SK-N-SH treated with all-trans-retinoic acid at 6 μM for 48 hours (cell line): ENCODE measurements at regions not wholly inside any gene's neighbourhood (a gene's known extent, or its start where the extent isn't known, plus 50 kb on each side); places are given as distances from the start of the nearest gene placed in this dataset.

ENCODE experiments used
- ATAC-seq: fragments of 200-7000 bp; cut with Tn5 transposase; 3 replicates; pipeline ENCODE4 v1.9.1; 2020; ENCODE audit warnings: mild to moderate bottlenecking, moderate library complexity
- ARNTL ChIP-seq: fragments of 450-650 bp; formaldehyde crosslinking; IDR thresholded peaks from 2 replicates; pipeline ENCODE4 v1.5.0; 2020; ENCODE audit warnings: low read depth, mild to moderate bottlenecking, moderate library complexity, borderline replicate concordance
- BACH2 ChIP-seq: fragments of 250-450 bp; sonication (Bioruptor Pico); IDR thresholded peaks from 2 replicates; pipeline ENCODE4 v1.9.0; 2021; ENCODE audit warnings: mild to moderate bottlenecking, borderline replicate concordance
- CSDC2 ChIP-seq: fragments of 250-450 bp; sonication (Bioruptor Pico); IDR thresholded peaks from 2 replicates; pipeline ENCODE4 v1.5.0; 2020; ENCODE audit warnings: mild to moderate bottlenecking, moderate library complexity
- ESRRG ChIP-seq: fragments of 250-450 bp; sonication (Bioruptor Pico); IDR thresholded peaks from 2 replicates; pipeline ENCODE4 v1.6.1; 2021; ENCODE audit warnings: mild to moderate bottlenecking
- ISL1 ChIP-seq: fragments of 250-450 bp; sonication (Bioruptor Pico); IDR thresholded peaks from 2 replicates; pipeline ENCODE4 v2.1.2; 2022; ENCODE audit warnings: mild to moderate bottlenecking, moderate library complexity
- OSR1 ChIP-seq: fragments of 250-450 bp; sonication (Bioruptor Pico); IDR thresholded peaks from 2 replicates; pipeline ENCODE4 v1.8.0; 2022; ENCODE audit warnings: moderate library complexity, mild to moderate bottlenecking, inconsistent platforms
- PPARA ChIP-seq: fragments of 250-450 bp; sonication (Bioruptor Pico); IDR thresholded peaks from 2 replicates; pipeline ENCODE4 v1.5.0; 2020; ENCODE audit warnings: mild to moderate bottlenecking, borderline replicate concordance
- RARB ChIP-seq: fragments of 250-450 bp; sonication (Bioruptor Pico); IDR thresholded peaks from 2 replicates; pipeline ENCODE4 v1.8.0; 2021; ENCODE audit warnings: mild to moderate bottlenecking, moderate library complexity
- SNAI2 ChIP-seq: fragments of 250-450 bp; sonication (Bioruptor Pico); IDR thresholded peaks from 2 replicates; pipeline ENCODE4 v1.5.0; 2020; ENCODE audit warnings: mild to moderate bottlenecking, moderate library complexity
- TCF4 ChIP-seq: fragments of 250-450 bp; sonication (Bioruptor Pico); IDR thresholded peaks from 2 replicates; pipeline ENCODE4 v1.8.0; 2021; ENCODE audit warnings: mild to moderate bottlenecking, moderate library complexity, borderline replicate concordance
- TOX ChIP-seq: fragments of 250-450 bp; sonication (Bioruptor Pico); IDR thresholded peaks from 2 replicates; pipeline ENCODE4 v1.8.0; 2021; ENCODE audit warnings: mild to moderate bottlenecking, moderate library complexity, borderline replicate concordance
- ZFP3 ChIP-seq: fragments of 250-450 bp; sonication (Bioruptor Pico); IDR thresholded peaks from 2 replicates; pipeline ENCODE4 v1.5.0; 2020; ENCODE audit warnings: mild to moderate bottlenecking, moderate library complexity
- ZFP30 ChIP-seq: fragments of 450-650 bp; formaldehyde crosslinking; IDR thresholded peaks from 2 replicates; pipeline ENCODE4 v1.5.0; 2022; ENCODE audit warnings: mild to moderate bottlenecking, moderate library complexity
- ZNF70 ChIP-seq: fragments of 450-650 bp; formaldehyde crosslinking; IDR thresholded peaks from 2 replicates; pipeline ENCODE4 v1.5.0; 2020; ENCODE audit warnings: mild to moderate bottlenecking, moderate library complexity
- ZNF8 ChIP-seq: fragments of 450-650 bp; formaldehyde crosslinking; IDR thresholded peaks from 2 replicates; pipeline ENCODE4 v1.5.0; 2020; ENCODE audit warnings: mild to moderate bottlenecking, moderate library complexity
- TF ChIP-seq, protein P1 (sequence below): fragments of 250-450 bp; sonication (Bioruptor Pico); IDR thresholded peaks from 2 replicates; pipeline ENCODE4 v1.8.0; 2020; ENCODE audit warnings: mild to moderate bottlenecking, moderate library complexity, borderline replicate concordance
- TF ChIP-seq, protein P2 (sequence below): fragments of 250-450 bp; sonication (Bioruptor Pico); IDR thresholded peaks from 2 replicates; pipeline ENCODE4 v1.8.0; 2021; ENCODE audit warnings: low read depth, mild to moderate bottlenecking, moderate library complexity, borderline replicate concordance
- TF ChIP-seq, protein P3 (sequence below): fragments of 250-450 bp; sonication (Bioruptor Pico); IDR thresholded peaks from 2 replicates; pipeline ENCODE4 v1.5.1; 2021; ENCODE audit warnings: mild to moderate bottlenecking, moderate library complexity
- TF ChIP-seq, protein P4 (sequence below): fragments of 250-450 bp; sonication (Bioruptor Pico); IDR thresholded peaks from 2 replicates; pipeline ENCODE4 v1.5.0; 2020; ENCODE audit warnings: mild to moderate bottlenecking, moderate library complexity

DNA sequence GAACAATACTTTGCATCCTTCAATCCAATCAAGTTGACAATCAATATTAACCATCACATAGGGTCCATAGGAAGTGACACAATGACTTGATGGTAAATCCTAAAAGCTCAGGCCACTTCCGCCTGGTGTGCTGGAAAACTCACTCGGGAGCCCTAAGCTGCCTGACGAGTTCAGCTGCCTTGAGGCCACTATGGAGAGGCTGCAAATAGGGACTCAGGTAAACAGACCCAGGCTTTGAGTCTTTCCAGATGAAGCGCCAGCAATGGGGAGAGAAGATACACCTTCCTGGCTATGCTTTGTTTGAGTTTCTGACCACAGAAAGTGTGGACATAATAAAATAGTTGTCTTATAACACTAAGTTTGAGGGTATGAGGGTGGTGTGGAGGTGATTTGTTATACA, 112.6 kb downstream of the GPR63 start:
- no peak for ATAC-seq
- no peak for TF ChIP-seq TCF4 (CRISPR knock-in tag)
- TF ChIP-seq, protein P1, sequence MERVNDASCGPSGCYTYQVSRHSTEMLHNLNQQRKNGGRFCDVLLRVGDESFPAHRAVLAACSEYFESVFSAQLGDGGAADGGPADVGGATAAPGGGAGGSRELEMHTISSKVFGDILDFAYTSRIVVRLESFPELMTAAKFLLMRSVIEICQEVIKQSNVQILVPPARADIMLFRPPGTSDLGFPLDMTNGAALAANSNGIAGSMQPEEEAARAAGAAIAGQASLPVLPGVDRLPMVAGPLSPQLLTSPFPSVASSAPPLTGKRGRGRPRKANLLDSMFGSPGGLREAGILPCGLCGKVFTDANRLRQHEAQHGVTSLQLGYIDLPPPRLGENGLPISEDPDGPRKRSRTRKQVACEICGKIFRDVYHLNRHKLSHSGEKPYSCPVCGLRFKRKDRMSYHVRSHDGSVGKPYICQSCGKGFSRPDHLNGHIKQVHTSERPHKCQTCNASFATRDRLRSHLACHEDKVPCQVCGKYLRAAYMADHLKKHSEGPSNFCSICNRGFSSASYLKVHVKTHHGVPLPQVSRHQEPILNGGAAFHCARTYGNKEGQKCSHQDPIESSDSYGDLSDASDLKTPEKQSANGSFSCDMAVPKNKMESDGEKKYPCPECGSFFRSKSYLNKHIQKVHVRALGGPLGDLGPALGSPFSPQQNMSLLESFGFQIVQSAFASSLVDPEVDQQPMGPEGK (CRISPR knock-in tag), result no peak
- TF ChIP-seq SNAI2, result no peak
- TF ChIP-seq ISL1, result no peak
- no peak for TF ChIP-seq RARB
- no peak for TF ChIP-seq TOX (CRISPR knock-in tag)
- TF ChIP-seq, protein P2, sequence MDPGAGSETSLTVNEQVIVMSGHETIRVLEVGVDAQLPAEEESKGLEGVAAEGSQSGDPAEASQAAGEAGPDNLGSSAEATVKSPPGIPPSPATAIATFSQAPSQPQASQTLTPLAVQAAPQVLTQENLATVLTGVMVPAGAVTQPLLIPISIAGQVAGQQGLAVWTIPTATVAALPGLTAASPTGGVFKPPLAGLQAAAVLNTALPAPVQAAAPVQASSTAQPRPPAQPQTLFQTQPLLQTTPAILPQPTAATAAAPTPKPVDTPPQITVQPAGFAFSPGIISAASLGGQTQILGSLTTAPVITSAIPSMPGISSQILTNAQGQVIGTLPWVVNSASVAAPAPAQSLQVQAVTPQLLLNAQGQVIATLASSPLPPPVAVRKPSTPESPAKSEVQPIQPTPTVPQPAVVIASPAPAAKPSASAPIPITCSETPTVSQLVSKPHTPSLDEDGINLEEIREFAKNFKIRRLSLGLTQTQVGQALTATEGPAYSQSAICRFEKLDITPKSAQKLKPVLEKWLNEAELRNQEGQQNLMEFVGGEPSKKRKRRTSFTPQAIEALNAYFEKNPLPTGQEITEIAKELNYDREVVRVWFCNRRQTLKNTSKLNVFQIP (CRISPR knock-in tag), result no peak

DNA sequence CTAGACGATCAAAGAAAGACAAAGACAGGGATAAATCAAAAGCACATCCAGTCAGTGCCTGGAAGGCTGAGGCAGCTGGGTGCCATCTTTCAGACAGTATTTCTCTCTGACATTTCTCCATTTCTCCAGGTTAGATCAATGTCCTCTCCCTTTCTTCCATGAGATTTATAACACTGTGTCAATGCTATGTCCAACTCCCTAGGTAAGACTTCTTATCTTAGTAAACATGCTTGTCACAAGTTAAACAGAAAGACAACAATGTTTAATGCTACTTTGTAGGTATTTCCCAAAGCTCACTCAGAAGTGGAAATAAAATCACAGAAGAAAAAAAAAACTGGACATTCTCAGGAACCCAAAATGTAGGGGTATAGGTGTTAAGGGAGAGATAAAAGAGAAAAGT, 113.9 kb downstream of the GPR63 start:
- ATAC-seq, result no peak
- TF ChIP-seq SNAI2, result no peak
- TF ChIP-seq PPARA (CRISPR knock-in tag), result no peak
- no peak for TF ChIP-seq RARB

DNA sequence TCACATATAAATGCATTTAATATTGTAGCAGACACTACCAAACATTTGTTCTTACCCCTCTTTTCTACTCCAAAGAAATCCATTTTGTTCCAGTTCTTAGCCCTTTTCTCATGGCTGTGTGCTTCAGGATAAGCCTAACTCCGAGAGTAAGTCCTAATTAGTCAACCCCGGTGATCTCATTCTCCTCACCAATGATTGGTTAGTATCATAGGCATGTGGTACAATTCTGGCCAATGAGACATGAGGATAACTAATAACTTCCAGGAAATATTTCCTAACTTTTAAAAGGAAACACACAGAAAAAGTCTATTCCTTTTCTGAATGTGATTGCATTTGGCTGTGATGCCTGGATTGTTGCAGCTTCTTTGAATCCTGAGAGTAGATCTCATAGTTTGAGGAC, 116.0 kb downstream of the GPR63 start:
- no peak for ATAC-seq
- TF ChIP-seq RARB, result no peak
- TF ChIP-seq CSDC2 (CRISPR knock-in tag), result no peak

DNA sequence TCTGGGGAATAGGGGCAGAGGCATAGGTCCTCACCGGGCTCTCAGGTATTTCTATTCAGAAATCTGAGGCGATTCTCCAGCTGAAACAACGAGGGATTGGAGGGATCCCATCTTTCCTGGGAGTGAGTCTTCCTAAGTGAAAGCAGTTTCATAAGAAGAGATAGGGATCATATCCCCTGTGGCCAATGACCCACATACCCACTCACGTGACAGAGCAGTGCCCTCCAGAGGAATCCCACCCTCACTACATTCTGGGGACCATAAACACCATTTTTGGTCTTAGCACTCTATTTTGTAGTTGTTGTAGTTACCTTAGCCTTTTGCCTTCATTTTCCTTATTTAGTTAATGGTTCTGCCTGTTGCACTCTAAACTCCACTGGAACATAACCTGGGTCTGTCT, 121.1 kb downstream of the GPR63 start:
- TF ChIP-seq TCF4 (CRISPR knock-in tag) (no peak), ISL1 (no peak), ESRRG (CRISPR knock-in tag) (no peak), ZFP3 (CRISPR knock-in tag) (no peak), RARB (no peak), BACH2 (no peak), CSDC2 (CRISPR knock-in tag) (no peak), ZNF8 (CRISPR knock-in tag) (no peak), ZNF70 (CRISPR knock-in tag) (no peak), ARNTL (CRISPR knock-in tag) (no peak)
- TF ChIP-seq, protein P1 (CRISPR knock-in tag), result no peak
- TF ChIP-seq, protein P3, sequence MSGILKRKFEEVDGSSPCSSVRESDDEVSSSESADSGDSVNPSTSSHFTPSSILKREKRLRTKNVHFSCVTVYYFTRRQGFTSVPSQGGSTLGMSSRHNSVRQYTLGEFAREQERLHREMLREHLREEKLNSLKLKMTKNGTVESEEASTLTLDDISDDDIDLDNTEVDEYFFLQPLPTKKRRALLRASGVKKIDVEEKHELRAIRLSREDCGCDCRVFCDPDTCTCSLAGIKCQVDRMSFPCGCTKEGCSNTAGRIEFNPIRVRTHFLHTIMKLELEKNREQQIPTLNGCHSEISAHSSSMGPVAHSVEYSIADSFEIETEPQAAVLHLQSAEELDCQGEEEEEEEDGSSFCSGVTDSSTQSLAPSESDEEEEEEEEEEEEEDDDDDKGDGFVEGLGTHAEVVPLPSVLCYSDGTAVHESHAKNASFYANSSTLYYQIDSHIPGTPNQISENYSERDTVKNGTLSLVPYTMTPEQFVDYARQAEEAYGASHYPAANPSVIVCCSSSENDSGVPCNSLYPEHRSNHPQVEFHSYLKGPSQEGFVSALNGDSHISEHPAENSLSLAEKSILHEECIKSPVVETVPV, result no peak
- TF ChIP-seq, protein P2 (CRISPR knock-in tag), result no peak
- ATAC-seq, result no peak

DNA sequence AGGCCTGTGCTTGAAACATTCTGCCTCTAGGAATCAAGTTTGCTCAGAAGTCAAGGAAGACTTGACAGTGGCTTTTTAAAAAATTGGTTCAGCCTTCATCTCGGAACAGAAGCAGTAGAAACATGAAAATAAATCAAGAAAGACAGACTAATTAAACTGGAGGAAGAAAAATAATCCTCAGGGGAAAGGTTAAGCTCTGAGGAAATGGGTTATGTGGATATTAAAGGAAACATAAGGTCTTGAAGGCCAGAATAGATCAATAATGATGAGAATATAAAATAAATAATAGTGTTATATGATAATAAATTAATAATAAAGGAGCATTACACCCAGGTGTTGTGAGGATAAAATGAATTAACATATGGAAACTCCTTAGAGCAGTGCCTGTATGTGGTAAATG, 121.7 kb downstream of the GPR63 start:
- no peak for ATAC-seq
- TF ChIP-seq ZNF70 (CRISPR knock-in tag), result no peak
- TF ChIP-seq, protein P2 (CRISPR knock-in tag), result no peak
- TF ChIP-seq SNAI2, result no peak
- TF ChIP-seq, protein P3, result no peak
- TF ChIP-seq ZFP30 (CRISPR knock-in tag), result no peak
- TF ChIP-seq ARNTL (CRISPR knock-in tag), result no peak
- no peak for TF ChIP-seq ISL1
- no peak for TF ChIP-seq OSR1 (CRISPR knock-in tag)
- no peak for TF ChIP-seq ZNF8 (CRISPR knock-in tag)
- TF ChIP-seq PPARA (CRISPR knock-in tag), result no peak
- TF ChIP-seq, protein P4, sequence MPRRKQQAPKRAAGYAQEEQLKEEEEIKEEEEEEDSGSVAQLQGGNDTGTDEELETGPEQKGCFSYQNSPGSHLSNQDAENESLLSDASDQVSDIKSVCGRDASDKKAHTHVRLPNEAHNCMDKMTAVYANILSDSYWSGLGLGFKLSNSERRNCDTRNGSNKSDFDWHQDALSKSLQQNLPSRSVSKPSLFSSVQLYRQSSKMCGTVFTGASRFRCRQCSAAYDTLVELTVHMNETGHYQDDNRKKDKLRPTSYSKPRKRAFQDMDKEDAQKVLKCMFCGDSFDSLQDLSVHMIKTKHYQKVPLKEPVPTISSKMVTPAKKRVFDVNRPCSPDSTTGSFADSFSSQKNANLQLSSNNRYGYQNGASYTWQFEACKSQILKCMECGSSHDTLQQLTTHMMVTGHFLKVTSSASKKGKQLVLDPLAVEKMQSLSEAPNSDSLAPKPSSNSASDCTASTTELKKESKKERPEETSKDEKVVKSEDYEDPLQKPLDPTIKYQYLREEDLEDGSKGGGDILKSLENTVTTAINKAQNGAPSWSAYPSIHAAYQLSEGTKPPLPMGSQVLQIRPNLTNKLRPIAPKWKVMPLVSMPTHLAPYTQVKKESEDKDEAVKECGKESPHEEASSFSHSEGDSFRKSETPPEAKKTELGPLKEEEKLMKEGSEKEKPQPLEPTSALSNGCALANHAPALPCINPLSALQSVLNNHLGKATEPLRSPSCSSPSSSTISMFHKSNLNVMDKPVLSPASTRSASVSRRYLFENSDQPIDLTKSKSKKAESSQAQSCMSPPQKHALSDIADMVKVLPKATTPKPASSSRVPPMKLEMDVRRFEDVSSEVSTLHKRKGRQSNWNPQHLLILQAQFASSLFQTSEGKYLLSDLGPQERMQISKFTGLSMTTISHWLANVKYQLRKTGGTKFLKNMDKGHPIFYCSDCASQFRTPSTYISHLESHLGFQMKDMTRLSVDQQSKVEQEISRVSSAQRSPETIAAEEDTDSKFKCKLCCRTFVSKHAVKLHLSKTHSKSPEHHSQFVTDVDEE (CRISPR knock-in tag), result no peak
